Fibroblast of lung (primary cell): ENCODE measurements at regions not wholly inside any gene's neighbourhood (a gene's known extent, or its start where the extent isn't known, plus 50 kb on each side); places are given as distances from the start of the nearest gene placed in this dataset.

Source experiments
- DNase-seq, 2 donors: peaks; one replicate each; pipeline versions ENCODE4 v3.0.0 to v3.0.0-alpha.2; 2010; ENCODE audit warnings: low read depth in 2 of 2
- H2AFZ ChIP-seq: 2 replicates; pipeline ENCODE4 v1.5.1; 2012; ENCODE audit warnings: low read length, control low read depth, inconsistent platforms
- H3K27ac ChIP-seq: 2 replicates; pipeline ENCODE4 v1.5.1; 2011; ENCODE audit warnings: low read length, control low read depth; ENCODE audit not compliant: insufficient read depth
- H3K27me3 ChIP-seq: 2 replicates; pipeline ENCODE4 v1.5.1; 2011; ENCODE audit warnings: mild to moderate bottlenecking, low read length; ENCODE audit not compliant: control insufficient read depth, insufficient read depth
- H3K36me3 ChIP-seq: 2 replicates; pipeline ENCODE4 v1.5.1; 2011; ENCODE audit warnings: low read length; ENCODE audit not compliant: control insufficient read depth, insufficient read depth
- H3K4me1 ChIP-seq: 2 replicates; pipeline ENCODE4 v1.5.1; 2011; ENCODE audit warnings: low read length; ENCODE audit not compliant: control insufficient read depth, insufficient read depth; ENCODE audit errors: extremely low read depth
- H3K4me2 ChIP-seq: 2 replicates; pipeline ENCODE4 v1.5.1; 2011; ENCODE audit warnings: low read length, control low read depth; ENCODE audit not compliant: insufficient read depth; ENCODE audit errors: extremely low read depth
- H3K4me3 ChIP-seq, 4 experiments: fragments of 200-600 bp in 1 of 4; sonication (generic) in 1 of 4; replicated peaks in 1 of 4; 2 replicates each; pipeline ENCODE4 v1.5.1; 2011 to 2016; ENCODE audit warnings: low read length in 4 of 4, low read depth in 3 of 4, mild to moderate bottlenecking in 3 of 4, control low read depth in 2 of 4, inconsistent platforms in 1 of 4, mixed read lengths in 1 of 4; ENCODE audit not compliant: insufficient read depth in 1 of 4; ENCODE audit errors: control extremely low read depth in 1 of 4
- H3K79me2 ChIP-seq: 2 replicates; pipeline ENCODE4 v1.5.1; 2012; ENCODE audit warnings: mild to moderate bottlenecking, low read length, inconsistent platforms; ENCODE audit not compliant: control insufficient read depth, insufficient read depth
- H3K9ac ChIP-seq: 2 replicates; pipeline ENCODE4 v1.5.1; 2011; ENCODE audit warnings: mild to moderate bottlenecking, low read length, control low read depth; ENCODE audit not compliant: insufficient read depth
- H3K9me3 ChIP-seq: 2 replicates; pipeline ENCODE4 v1.5.1; 2012; ENCODE audit warnings: low read depth, low read length; ENCODE audit not compliant: control insufficient read depth, insufficient read depth
- H4K20me1 ChIP-seq: 2 replicates; pipeline ENCODE4 v1.5.1; 2011; ENCODE audit warnings: low read length; ENCODE audit not compliant: control insufficient read depth, insufficient read depth; ENCODE audit errors: extremely low read depth
- EZH2 ChIP-seq: IDR thresholded peaks from 2 replicates; pipeline ENCODE4 v1.5.1; 2012; ENCODE audit warnings: low read length, control low read depth, mild to moderate bottlenecking; ENCODE audit errors: missing control alignments
- TF ChIP-seq, protein P1 (sequence below), 2 donors: IDR thresholded peaks in 1 of 2; conservative IDR thresholded peaks in 1 of 2; 1 replicate in 1 of 2; 2 replicates in 1 of 2; pipeline ENCODE4 v1.5.1; 2011 to 2012; ENCODE audit warnings: low read length in 2 of 2, control low read depth in 1 of 2, inconsistent platforms in 1 of 2, low read depth in 1 of 2, mild to moderate bottlenecking in 1 of 2

DNA sequence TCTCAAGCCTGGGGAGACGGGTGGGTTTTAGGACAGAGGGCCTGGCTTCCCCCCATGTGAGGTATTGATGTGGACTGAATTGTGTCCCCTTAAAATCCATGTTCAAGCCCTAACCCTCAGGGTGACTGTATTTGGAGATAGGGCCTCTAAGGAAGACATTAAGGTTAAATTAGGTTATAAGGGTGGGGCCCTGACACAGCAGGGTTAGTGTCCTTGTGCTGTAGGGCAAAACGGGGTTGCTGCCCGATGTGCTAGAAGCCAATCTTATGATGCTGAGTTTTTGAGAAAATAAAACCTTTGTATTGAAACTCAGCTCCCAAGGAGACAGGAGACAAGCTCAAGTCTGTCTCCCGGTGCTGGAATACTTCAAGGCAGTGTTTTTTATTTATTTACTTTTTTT is 71.1 kb upstream of the NUP50 start:
- DNase-seq: no peak
- Histone ChIP-seq H3K9ac (no peak overlapping the region), H3K9me3 (no peaks in the 10 kb centered on the region), H3K4me2 (no peak overlapping the region), H3K79me2 (no peaks in the 10 kb centered on the region), H3K4me3 (no peak overlapping the region), H3K4me1 (no peaks in the 10 kb centered on the region), H2AFZ (no peak overlapping the region), H3K27ac (no peak overlapping the region), H3K27me3 (peaks cover 11% of the 10 kb centered on the region), H3K36me3 (no peaks in the 10 kb centered on the region), H4K20me1 (no peaks in the 10 kb centered on the region)
- TF ChIP-seq, protein P1, sequence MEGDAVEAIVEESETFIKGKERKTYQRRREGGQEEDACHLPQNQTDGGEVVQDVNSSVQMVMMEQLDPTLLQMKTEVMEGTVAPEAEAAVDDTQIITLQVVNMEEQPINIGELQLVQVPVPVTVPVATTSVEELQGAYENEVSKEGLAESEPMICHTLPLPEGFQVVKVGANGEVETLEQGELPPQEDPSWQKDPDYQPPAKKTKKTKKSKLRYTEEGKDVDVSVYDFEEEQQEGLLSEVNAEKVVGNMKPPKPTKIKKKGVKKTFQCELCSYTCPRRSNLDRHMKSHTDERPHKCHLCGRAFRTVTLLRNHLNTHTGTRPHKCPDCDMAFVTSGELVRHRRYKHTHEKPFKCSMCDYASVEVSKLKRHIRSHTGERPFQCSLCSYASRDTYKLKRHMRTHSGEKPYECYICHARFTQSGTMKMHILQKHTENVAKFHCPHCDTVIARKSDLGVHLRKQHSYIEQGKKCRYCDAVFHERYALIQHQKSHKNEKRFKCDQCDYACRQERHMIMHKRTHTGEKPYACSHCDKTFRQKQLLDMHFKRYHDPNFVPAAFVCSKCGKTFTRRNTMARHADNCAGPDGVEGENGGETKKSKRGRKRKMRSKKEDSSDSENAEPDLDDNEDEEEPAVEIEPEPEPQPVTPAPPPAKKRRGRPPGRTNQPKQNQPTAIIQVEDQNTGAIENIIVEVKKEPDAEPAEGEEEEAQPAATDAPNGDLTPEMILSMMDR (conservative IDR thresholded peaks at IDR 0.05 in 1 of 2, IDR thresholded peaks at IDR 0.05 in 1 of 2; ENCODE audit: low read depth in 1 of 2, low read length in 2 of 2): no peak
- TF ChIP-seq EZH2: no peak

DNA sequence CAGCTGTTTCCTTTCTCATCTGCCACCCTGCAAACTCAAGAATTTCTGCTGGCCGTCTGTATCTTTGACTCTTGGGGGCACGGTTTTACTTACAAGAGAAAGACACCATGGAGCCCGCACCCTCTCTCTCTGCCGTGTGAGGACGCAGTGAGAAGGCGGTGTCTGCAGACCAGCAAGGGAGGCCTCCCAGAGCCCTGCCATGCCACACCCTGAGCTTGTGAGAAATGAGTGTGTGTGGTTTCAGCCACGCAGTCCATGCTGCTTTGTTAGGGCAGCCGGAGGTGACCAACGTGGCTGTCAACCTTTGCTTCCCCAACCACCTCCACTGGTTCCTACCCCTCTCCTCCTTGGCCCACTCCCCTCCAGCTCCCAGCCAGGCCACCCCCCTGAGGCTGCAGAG is 70.1 kb upstream of the NUP50 start:
- H3K4me3 ChIP-seq: no peak overlapping the region
- H3K9ac ChIP-seq: no peak overlapping the region
- no peaks in the 10 kb centered on the region for H3K9me3 ChIP-seq
- H3K4me1 ChIP-seq: no peaks in the 10 kb centered on the region
- peaks cover 11% of the 10 kb centered on the region for H3K27me3 ChIP-seq
- H2AFZ ChIP-seq: no peak overlapping the region
- no peaks in the 10 kb centered on the region for H3K79me2 ChIP-seq
- H4K20me1 ChIP-seq: no peaks in the 10 kb centered on the region
- H3K4me2 ChIP-seq: no peak overlapping the region
- H3K27ac ChIP-seq: no peak overlapping the region
- H3K36me3 ChIP-seq: no peaks in the 10 kb centered on the region
- DNase-seq: no peak
- no peak for TF ChIP-seq EZH2
- TF ChIP-seq, protein P1 (conservative IDR thresholded peaks at IDR 0.05 in 1 of 2, IDR thresholded peaks at IDR 0.05 in 1 of 2; ENCODE audit: low read depth in 1 of 2, low read length in 2 of 2): no peak

DNA sequence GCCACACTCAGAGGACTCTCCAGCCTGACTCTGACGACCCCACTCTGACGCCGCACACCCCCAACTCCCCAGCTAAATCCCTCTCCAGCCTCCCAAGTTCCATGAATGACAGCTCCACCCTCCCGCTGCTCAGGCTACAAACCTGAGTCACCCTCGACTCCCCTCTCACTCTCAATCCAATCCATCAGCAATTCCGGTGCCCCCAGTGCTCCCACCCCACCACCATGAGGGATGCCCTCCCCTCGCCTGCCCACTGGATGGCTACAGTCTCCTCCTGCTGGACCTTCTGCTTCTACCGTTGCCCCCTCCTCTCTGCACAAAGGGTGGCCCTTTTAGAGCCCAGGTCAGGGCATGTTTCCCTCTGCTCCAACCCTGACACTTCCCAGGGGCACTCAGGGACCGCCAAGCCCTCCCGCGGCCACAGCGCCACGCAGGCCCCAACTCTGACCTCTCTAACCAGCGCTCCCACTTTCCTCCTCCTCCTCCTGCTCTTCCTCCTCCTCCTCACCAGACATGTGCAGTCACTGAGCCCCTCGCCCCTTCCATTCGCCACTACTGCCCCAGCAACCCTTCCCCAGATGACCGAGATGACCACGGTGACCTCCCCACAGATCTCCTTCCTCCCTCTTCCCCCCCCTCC is 69.5 kb upstream of the NUP50 start:
- H3K4me2 ChIP-seq: no peak overlapping the region
- peaks cover 11% of the 10 kb centered on the region for H3K27me3 ChIP-seq
- H3K79me2 ChIP-seq: no peaks in the 10 kb centered on the region
- H3K9ac ChIP-seq: no peak overlapping the region
- H3K9me3 ChIP-seq: no peaks in the 10 kb centered on the region
- no peak overlapping the region for H2AFZ ChIP-seq
- H3K4me3 ChIP-seq: no peak overlapping the region
- no peak overlapping the region for H3K27ac ChIP-seq
- no peak for TF ChIP-seq EZH2
- TF ChIP-seq, protein P1 (conservative IDR thresholded peaks at IDR 0.05 in 1 of 2, IDR thresholded peaks at IDR 0.05 in 1 of 2; ENCODE audit: low read depth in 1 of 2, low read length in 2 of 2): no peak
- no peak for DNase-seq
- no peaks in the 10 kb centered on the region for H3K36me3 ChIP-seq
- H3K4me1 ChIP-seq: no peaks in the 10 kb centered on the region
- H4K20me1 ChIP-seq: no peaks in the 10 kb centered on the region
